SH-SY5Y (cell line): ENCODE measurements at regions not wholly inside any gene's neighbourhood (a gene's known extent, or its start where the extent isn't known, plus 50 kb on each side); places are given as distances from the start of the nearest gene placed in this dataset.

Experiments used
- GATA2 ChIP-seq: IDR thresholded peaks from 2 replicates; pipeline ENCODE4 v1.6.1; 2011; ENCODE audit warnings: mild to moderate bottlenecking, low read depth, low read length
- GATA3 ChIP-seq: IDR thresholded peaks from 2 replicates; pipeline ENCODE4 v1.6.1; 2011; ENCODE audit warnings: low read depth, mild to moderate bottlenecking, low read length, moderate library complexity

DNA sequence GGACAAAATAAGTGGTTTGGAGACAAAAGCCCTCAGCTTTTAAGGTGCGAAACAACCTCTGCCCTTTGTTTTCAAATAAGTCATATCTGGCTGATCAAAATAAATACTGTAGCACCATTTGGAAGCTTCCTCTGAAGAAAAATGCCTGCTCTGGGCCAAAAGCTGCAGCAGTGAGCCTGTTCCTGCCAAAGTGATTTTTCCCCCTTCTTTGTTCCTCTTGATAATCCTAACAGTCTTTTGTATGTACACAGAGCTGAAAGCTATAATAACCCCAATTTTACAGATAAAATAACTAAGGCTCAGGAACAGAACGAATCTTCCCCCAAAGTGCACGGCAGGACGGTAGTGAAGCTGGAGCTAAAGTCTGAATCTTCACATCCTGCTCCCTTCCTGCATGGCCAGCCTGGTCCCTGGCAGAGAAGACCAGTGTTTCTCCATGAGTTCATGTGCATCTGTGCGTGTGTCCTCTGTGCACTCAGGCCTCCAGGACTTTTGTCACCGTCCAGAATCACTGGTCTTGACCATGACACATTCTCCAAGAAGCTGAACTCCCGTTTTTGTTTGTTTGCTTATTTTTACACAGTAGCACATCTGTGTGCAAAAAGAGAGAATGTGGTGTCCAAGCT is 2114.1 kb upstream of the PIK3C3 start:
- no peak for TF ChIP-seq GATA3
- no peak for TF ChIP-seq GATA2
